ENCODE measurements at regions not wholly inside any gene's neighbourhood (a gene's known extent, or its start where the extent isn't known, plus 50 kb on each side); places are given as distances from the start of the nearest gene placed in this dataset.

GRCh38 chr4:74659576-74660411, 134.5 kb downstream of the BTC start (continued):
- TF ChIP-seq IRF9 (CRISPR knock-in tag; IDR thresholded peaks at IDR 0.05; ENCODE audit: borderline replicate concordance) = no peak
- TF ChIP-seq ZNF704 (CRISPR knock-in tag; IDR thresholded peaks at IDR 0.05; ENCODE audit: borderline replicate concordance) = no peak
- peak; percentile 98 for TF ChIP-seq FOSL2 (CRISPR knock-in tag; IDR thresholded peaks at IDR 0.05)
- no peak for TF ChIP-seq PATZ1 (CRISPR knock-in tag; IDR thresholded peaks at IDR 0.05)
- peak; percentile 51; the same call in 1 of the 2 replicates for TF ChIP-seq GATA4 (IDR thresholded peaks at IDR 0.05; ENCODE audit: borderline replicate concordance, low read depth)
- TF ChIP-seq KDM1A (CRISPR knock-in tag; IDR thresholded peaks at IDR 0.05) = no peak
- TF ChIP-seq TFDP2 (CRISPR knock-in tag; IDR thresholded peaks at IDR 0.05) = no peak
- no peak for TF ChIP-seq ZNF230 (CRISPR knock-in tag; IDR thresholded peaks at IDR 0.05)
- TF ChIP-seq SP5 (CRISPR knock-in tag; IDR thresholded peaks at IDR 0.05; ENCODE audit: borderline replicate concordance, low read depth) = peak; percentile 62; the same call in 1 of the 2 replicates
- TF ChIP-seq ARNTL (CRISPR knock-in tag; IDR thresholded peaks at IDR 0.05) = no peak
- TF ChIP-seq SIN3A (IDR thresholded peaks at IDR 0.05; ENCODE audit: borderline replicate concordance, low read depth, low read length) = no peak
- TF ChIP-seq RBFOX2 (IDR thresholded peaks at IDR 0.05; ENCODE audit: low read depth, low read length) = no peak
- TF ChIP-seq ZSCAN25 (CRISPR knock-in tag; IDR thresholded peaks at IDR 0.05) = no peak
- TF ChIP-seq ZNF30 (CRISPR knock-in tag; IDR thresholded peaks at IDR 0.05) = no peak
- TF ChIP-seq ZNF232 (CRISPR knock-in tag; IDR thresholded peaks at IDR 0.05; ENCODE audit: borderline replicate concordance) = no peak
- no peak for TF ChIP-seq NAIF1 (CRISPR knock-in tag; IDR thresholded peaks at IDR 0.05; ENCODE audit: borderline replicate concordance)
- no peak for TF ChIP-seq ZBTB14 (CRISPR knock-in tag; IDR thresholded peaks at IDR 0.05)
- TF ChIP-seq KLF15 (CRISPR knock-in tag; IDR thresholded peaks at IDR 0.05; ENCODE audit: borderline replicate concordance) = no peak
- TF ChIP-seq ATF3 (CRISPR knock-in tag; IDR thresholded peaks at IDR 0.05) = peak; percentile 82
- no peak for TF ChIP-seq RBM39 (IDR thresholded peaks at IDR 0.05; ENCODE audit: low read depth, low read length, poor library complexity, severe bottlenecking)
- no peak for TF ChIP-seq ZNF431 (CRISPR knock-in tag; IDR thresholded peaks at IDR 0.05; ENCODE audit: borderline replicate concordance, low read depth)
